ENCODE measurements at regions not wholly inside any gene's neighbourhood (a gene's known extent, or its start where the extent isn't known, plus 50 kb on each side); places are given as distances from the start of the nearest gene placed in this dataset.

DNA sequence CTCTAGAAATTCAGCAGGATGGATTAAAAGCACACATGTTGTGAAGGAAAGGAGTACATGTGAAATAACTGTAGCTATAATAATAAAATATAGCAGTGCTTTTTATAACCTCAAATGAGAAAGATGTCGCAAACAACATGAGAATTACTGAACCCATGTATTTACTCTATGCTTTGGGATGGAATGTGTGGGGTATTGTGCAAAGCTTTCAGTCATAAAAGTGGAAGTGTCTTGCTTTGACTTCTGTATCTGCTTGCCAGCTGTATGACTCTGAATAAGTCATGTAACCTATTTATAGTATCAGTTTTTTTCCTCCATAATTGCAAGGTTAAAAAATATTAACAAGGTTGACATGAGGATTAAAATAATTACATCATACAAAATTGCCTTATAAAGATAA, 519.3 kb upstream of the CADM2 start:
- Histone ChIP-seq H3K36me3 (no peaks in the 10 kb centered on the region), H3K9me3 (no peaks in the 10 kb centered on the region), H3K27me3 (no peaks in the 10 kb centered on the region), H3K4me3 (no peak overlapping the region), H3K4me1 (no peaks in the 10 kb centered on the region), H3K27ac (no peak overlapping the region)
- TF ChIP-seq CTCF (IDR thresholded peaks at IDR 0.05), result no peak
- DNase-seq (ENCODE audit: low spot score), result no peak

GRCh38 chr3:84440291-84440690, 518.5 kb upstream of the CADM2 start:
- no peaks in the 10 kb centered on the region for H3K9me3 ChIP-seq
- DNase-seq (ENCODE audit: low spot score), result no peak
- no peak overlapping the region for H3K4me3 ChIP-seq
- H3K4me1 ChIP-seq, result no peaks in the 10 kb centered on the region
- H3K27ac ChIP-seq, result no peak overlapping the region
- no peaks in the 10 kb centered on the region for H3K27me3 ChIP-seq
- no peaks in the 10 kb centered on the region for H3K36me3 ChIP-seq
- TF ChIP-seq CTCF (IDR thresholded peaks at IDR 0.05), result no peak

DNA sequence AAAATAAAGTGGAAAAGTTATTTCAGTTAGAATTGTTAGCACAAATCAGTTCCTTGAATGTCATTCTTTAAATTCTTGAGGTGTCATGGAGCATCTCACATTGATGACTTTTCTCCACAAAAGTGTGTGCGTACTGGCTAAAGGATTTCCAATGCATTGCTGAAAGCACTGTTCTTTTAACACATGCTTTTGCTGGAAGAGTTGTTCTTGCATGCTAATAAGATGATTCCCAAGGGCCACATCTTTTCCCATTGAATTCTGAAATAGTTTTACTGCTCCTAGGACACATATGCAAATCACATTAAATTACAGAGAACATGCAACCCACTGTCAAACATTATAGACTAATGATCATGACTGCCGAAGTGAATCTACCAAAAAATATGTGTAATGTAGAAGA, 516.3 kb upstream of the CADM2 start:
- no peak for DNase-seq (ENCODE audit: low spot score)
- H3K27me3 ChIP-seq, result no peaks in the 10 kb centered on the region
- no peak for TF ChIP-seq CTCF (IDR thresholded peaks at IDR 0.05)
- H3K4me3 ChIP-seq, result no peak overlapping the region
- no peak overlapping the region for H3K27ac ChIP-seq
- H3K36me3 ChIP-seq, result no peaks in the 10 kb centered on the region
- no peaks in the 10 kb centered on the region for H3K9me3 ChIP-seq
- no peaks in the 10 kb centered on the region for H3K4me1 ChIP-seq

- H3K4me1 ChIP-seq, result no peaks in the 10 kb centered on the region
- H3K27me3 ChIP-seq, result no peaks in the 10 kb centered on the region
- H3K4me3 ChIP-seq, result no peak overlapping the region
- no peak overlapping the region for H3K27ac ChIP-seq
- DNase-seq (ENCODE audit: low spot score), result no peak
- no peak for TF ChIP-seq CTCF (IDR thresholded peaks at IDR 0.05)
- no peaks in the 10 kb centered on the region for H3K36me3 ChIP-seq
- H3K9me3 ChIP-seq, result no peaks in the 10 kb centered on the region
These were observed 513.9 kb upstream of the CADM2 start for GRCh38 chr3:84444726-84445521.

DNA sequence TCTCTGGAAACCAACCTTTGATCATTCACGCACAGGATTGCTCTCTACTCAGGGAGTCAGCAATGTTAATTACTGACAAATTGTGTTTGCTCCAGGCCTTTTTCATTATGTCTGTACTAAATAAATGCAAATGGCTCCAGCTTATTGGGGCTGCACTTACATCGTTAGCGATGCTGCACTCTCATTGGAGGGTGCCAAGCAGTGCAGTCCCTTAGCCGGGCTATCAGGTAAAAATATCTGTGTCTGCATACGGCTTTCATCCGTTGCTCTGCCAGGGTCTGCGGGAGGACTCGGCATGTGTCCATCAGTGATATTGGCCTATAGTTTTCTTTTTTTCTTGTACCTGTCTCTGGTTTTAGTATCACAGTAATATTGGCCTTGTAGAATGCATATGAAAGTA, 471.5 kb upstream of the CADM2 start:
- Histone ChIP-seq H3K36me3 (no peaks in the 10 kb centered on the region), H3K4me3 (no peak overlapping the region), H3K27me3 (no peaks in the 10 kb centered on the region), H3K27ac (no peak overlapping the region), H3K9me3 (no peaks in the 10 kb centered on the region), H3K4me1 (no peaks in the 10 kb centered on the region)
- no peak for DNase-seq (ENCODE audit: low spot score)
- no peak for TF ChIP-seq CTCF (IDR thresholded peaks at IDR 0.05)

DNA sequence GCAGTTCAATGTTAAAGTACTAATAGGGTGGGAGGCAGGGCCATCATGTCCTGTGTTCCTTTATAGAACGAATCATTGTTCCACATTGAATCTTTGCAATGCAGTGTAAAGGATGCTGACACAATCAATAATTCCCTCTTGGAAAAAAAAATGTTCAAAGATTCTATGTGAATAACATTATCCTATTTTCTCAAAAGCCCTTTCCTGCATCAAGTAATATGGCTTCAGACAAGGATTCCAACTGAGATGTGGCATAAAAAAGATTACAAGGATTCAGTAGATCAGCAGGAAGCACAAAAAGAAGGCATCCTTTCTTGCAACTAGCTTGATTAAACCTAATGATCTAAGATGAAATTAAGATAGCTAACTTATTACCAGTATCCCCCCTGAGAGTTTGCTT, 454.0 kb upstream of the CADM2 start:
- no peaks in the 10 kb centered on the region for H3K27me3 ChIP-seq
- H3K9me3 ChIP-seq, result no peaks in the 10 kb centered on the region
- H3K4me3 ChIP-seq, result no peak overlapping the region
- H3K4me1 ChIP-seq, result no peaks in the 10 kb centered on the region
- H3K36me3 ChIP-seq, result no peaks in the 10 kb centered on the region
- TF ChIP-seq CTCF (IDR thresholded peaks at IDR 0.05), result no peak
- no peak overlapping the region for H3K27ac ChIP-seq
- no peak for DNase-seq (ENCODE audit: low spot score)

Measured in right atrium auricular region (tissue), 2 donors.